ENCODE measurements at regions not wholly inside any gene's neighbourhood (a gene's known extent, or its start where the extent isn't known, plus 50 kb on each side); places are given as distances from the start of the nearest gene placed in this dataset.

DNA sequence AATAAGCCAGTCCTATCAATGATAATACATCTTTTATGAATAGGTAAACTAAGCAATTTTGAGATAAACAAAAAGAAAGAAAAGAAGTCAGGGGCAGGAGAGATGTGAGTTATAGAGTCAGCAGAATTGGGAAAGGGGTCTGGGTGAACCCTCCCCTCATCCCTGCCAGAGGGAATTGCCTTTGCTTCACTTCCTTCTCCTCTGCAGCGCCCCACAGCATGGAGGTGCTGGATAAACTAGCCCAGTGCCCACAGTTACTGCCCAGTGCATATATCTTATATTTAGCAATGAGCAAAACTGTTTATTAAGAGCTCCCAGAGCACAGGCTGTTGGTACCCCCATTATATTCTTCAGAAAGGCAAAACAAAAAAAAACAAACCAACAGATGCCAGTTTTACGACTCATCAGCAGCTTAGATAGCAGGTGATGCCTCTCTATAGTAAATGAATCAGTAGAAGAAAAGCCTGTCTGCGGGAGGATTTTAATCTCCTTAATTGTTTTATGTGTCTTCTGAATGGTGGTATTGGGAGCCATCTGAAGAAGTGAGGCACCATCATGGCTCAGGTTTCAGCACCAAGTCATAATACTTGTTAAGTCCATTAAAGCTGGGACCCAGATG, 419.2 kb downstream of the EPM2A start:
- TF ChIP-seq, protein P1, sequence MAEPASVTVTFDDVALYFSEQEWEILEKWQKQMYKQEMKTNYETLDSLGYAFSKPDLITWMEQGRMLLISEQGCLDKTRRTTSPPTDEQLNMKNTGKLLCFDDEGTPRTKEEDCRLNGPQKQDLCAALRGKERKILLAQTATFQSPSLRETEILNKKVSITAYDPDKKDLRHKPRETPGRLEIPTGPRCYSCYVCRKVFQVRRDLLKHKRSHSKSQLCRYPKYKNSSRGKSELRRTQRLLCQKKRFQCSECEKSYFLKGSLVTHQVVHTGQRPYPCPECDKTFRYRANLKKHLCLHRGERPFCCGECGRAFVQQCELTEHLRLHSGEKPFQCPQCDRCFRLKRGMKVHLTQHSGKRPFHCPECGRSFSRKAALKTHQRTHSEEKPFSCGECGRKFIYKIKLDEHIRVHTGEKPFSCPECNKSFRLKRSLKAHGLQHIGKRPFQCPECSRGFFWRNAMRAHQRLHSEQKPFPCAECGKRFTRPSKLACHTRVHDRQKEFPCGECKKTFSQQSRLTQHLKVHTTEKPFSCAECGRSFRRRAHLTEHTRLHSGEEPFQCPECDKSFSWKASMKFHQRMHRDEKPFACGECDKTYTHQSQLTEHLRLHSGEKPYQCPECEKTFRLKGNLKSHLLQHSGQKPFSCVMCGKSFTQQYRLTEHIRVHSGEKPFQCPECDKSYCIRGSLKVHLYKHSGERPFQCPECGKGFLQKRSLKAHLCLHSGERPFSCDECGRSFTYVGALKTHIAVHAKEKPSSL (CRISPR knock-in tag; conservative IDR thresholded peaks at IDR 0.05): no peak
- no peak for TF ChIP-seq NFYB (CRISPR knock-in tag; conservative IDR thresholded peaks at IDR 0.05; ENCODE audit: low read depth)
- Mint-ChIP-seq H3K9me3 (peaks cover 13% of the 10 kb centered on the region), H3K27me3 (ENCODE audit: low read depth) (peaks cover 3% of the 10 kb centered on the region; the same call in 1 of the 2 replicates), H3K4me3 (no peak overlapping the region), H3K36me3 (no peaks in the 10 kb centered on the region; the same call in 1 of the 2 replicates), H3K27ac (no peak overlapping the region), H3K4me1 (peaks cover 5% of the 10 kb centered on the region; the same call in 1 of the 2 replicates)
- DNase-seq (ENCODE audit: low spot score): no peak
- ChIA-PET CTCF (no interaction called here), POLR2A (no interaction called here)
- ATAC-seq: peak; percentile 52

DNA sequence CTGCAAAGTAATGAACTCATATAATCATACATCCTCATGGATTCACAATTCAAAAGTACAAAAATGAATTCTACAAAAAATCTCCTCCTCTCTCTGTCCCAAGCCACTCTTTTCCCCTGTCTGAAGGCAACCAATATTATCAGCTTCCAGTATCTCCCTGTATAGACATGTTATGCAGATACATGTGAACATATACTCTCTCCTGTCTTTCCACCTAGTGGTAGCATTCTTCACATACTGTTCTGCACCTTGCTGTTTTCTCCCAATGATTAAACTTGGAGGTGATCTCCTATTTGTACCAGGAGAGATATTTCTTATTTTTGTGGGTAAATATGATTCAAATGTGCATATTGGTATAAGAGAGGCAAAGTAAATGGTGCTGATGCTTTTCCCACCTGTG, 416.4 kb downstream of the EPM2A start:
- peaks cover 3% of the 10 kb centered on the region; the same call in 1 of the 2 replicates for H3K27me3 Mint-ChIP-seq (ENCODE audit: low read depth)
- ChIA-PET POLR2A (no interaction called here), CTCF (no interaction called here)
- DNase-seq (ENCODE audit: low spot score): no peak
- TF ChIP-seq, protein P2, sequence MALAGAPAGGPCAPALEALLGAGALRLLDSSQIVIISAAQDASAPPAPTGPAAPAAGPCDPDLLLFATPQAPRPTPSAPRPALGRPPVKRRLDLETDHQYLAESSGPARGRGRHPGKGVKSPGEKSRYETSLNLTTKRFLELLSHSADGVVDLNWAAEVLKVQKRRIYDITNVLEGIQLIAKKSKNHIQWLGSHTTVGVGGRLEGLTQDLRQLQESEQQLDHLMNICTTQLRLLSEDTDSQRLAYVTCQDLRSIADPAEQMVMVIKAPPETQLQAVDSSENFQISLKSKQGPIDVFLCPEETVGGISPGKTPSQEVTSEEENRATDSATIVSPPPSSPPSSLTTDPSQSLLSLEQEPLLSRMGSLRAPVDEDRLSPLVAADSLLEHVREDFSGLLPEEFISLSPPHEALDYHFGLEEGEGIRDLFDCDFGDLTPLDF (CRISPR knock-in tag; IDR thresholded peaks at IDR 0.05): no peak
- no peak overlapping the region for H3K4me3 Mint-ChIP-seq
- H3K4me1 Mint-ChIP-seq: peaks cover 5% of the 10 kb centered on the region; the same call in 1 of the 2 replicates
- H3K9me3 Mint-ChIP-seq: peaks cover 13% of the 10 kb centered on the region
- H3K36me3 Mint-ChIP-seq: no peaks in the 10 kb centered on the region; the same call in 1 of the 2 replicates
- no peak overlapping the region for H3K27ac Mint-ChIP-seq
- no peak for ATAC-seq

DNA sequence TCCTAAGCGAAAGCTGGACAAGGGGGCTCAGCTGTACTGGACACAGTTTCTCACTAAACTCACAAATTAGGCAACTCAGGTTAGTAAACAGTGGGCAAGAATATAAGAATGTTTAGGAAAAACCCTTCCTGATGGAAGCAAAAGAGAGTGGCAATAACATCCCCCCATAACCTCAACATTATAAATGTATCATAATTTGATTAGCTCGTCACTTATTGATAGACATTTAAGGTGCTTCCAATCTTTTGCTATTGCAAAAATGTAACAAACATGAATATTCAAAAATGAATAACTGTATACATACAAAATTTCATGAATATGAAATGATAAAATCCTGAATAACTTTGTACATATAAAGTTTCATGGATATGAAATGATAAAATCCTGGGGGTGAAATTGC, 415.7 kb downstream of the EPM2A start:
- Mint-ChIP-seq H3K9me3 (peaks cover 13% of the 10 kb centered on the region), H3K4me1 (peaks cover 5% of the 10 kb centered on the region; the same call in 1 of the 2 replicates), H3K36me3 (no peaks in the 10 kb centered on the region; the same call in 1 of the 2 replicates), H3K27ac (no peak overlapping the region), H3K4me3 (no peak overlapping the region), H3K27me3 (ENCODE audit: low read depth) (peaks cover 3% of the 10 kb centered on the region; the same call in 1 of the 2 replicates)
- ATAC-seq: no peak
- CTCF ChIA-PET: no interaction called here
- POLR2A ChIA-PET: no interaction called here
- DNase-seq (ENCODE audit: low spot score): no peak
- no peak for TF ChIP-seq ETV6 (CRISPR knock-in tag; IDR thresholded peaks at IDR 0.05)
- no peak for TF ChIP-seq ESRRA (CRISPR knock-in tag; IDR thresholded peaks at IDR 0.05; ENCODE audit: borderline replicate concordance)
- no peak for TF ChIP-seq SMAD4 (CRISPR knock-in tag; IDR thresholded peaks at IDR 0.05)
- no peak for TF ChIP-seq ZNF317 (CRISPR knock-in tag; IDR thresholded peaks at IDR 0.05; ENCODE audit: borderline replicate concordance, low read depth)
- no peak for TF ChIP-seq OVOL2 (CRISPR knock-in tag; IDR thresholded peaks at IDR 0.05; ENCODE audit: borderline replicate concordance)
- TF ChIP-seq, protein P3, sequence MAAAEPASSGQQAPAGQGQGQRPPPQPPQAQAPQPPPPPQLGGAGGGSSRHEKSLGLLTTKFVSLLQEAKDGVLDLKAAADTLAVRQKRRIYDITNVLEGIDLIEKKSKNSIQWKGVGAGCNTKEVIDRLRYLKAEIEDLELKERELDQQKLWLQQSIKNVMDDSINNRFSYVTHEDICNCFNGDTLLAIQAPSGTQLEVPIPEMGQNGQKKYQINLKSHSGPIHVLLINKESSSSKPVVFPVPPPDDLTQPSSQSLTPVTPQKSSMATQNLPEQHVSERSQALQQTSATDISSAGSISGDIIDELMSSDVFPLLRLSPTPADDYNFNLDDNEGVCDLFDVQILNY (CRISPR knock-in tag; IDR thresholded peaks at IDR 0.05): no peak
- TF ChIP-seq, protein P4, sequence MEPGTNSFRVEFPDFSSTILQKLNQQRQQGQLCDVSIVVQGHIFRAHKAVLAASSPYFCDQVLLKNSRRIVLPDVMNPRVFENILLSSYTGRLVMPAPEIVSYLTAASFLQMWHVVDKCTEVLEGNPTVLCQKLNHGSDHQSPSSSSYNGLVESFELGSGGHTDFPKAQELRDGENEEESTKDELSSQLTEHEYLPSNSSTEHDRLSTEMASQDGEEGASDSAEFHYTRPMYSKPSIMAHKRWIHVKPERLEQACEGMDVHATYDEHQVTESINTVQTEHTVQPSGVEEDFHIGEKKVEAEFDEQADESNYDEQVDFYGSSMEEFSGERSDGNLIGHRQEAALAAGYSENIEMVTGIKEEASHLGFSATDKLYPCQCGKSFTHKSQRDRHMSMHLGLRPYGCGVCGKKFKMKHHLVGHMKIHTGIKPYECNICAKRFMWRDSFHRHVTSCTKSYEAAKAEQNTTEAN (CRISPR knock-in tag; IDR thresholded peaks at IDR 0.05): no peak
- TF ChIP-seq TEAD1 (CRISPR knock-in tag; IDR thresholded peaks at IDR 0.05): no peak
- no peak for TF ChIP-seq FOXJ3 (CRISPR knock-in tag; IDR thresholded peaks at IDR 0.05; ENCODE audit: borderline replicate concordance)
- no peak for TF ChIP-seq ZNF423 (CRISPR knock-in tag; IDR thresholded peaks at IDR 0.05)
- TF ChIP-seq, protein P5, sequence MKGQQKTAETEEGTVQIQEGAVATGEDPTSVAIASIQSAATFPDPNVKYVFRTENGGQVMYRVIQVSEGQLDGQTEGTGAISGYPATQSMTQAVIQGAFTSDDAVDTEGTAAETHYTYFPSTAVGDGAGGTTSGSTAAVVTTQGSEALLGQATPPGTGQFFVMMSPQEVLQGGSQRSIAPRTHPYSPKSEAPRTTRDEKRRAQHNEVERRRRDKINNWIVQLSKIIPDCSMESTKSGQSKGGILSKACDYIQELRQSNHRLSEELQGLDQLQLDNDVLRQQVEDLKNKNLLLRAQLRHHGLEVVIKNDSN (CRISPR knock-in tag; IDR thresholded peaks at IDR 0.05): no peak
- TF ChIP-seq, protein P6, sequence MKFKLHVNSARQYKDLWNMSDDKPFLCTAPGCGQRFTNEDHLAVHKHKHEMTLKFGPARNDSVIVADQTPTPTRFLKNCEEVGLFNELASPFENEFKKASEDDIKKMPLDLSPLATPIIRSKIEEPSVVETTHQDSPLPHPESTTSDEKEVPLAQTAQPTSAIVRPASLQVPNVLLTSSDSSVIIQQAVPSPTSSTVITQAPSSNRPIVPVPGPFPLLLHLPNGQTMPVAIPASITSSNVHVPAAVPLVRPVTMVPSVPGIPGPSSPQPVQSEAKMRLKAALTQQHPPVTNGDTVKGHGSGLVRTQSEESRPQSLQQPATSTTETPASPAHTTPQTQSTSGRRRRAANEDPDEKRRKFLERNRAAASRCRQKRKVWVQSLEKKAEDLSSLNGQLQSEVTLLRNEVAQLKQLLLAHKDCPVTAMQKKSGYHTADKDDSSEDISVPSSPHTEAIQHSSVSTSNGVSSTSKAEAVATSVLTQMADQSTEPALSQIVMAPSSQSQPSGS (CRISPR knock-in tag; IDR thresholded peaks at IDR 0.05; ENCODE audit: borderline replicate concordance, low read depth): no peak
- TF ChIP-seq, protein P7, sequence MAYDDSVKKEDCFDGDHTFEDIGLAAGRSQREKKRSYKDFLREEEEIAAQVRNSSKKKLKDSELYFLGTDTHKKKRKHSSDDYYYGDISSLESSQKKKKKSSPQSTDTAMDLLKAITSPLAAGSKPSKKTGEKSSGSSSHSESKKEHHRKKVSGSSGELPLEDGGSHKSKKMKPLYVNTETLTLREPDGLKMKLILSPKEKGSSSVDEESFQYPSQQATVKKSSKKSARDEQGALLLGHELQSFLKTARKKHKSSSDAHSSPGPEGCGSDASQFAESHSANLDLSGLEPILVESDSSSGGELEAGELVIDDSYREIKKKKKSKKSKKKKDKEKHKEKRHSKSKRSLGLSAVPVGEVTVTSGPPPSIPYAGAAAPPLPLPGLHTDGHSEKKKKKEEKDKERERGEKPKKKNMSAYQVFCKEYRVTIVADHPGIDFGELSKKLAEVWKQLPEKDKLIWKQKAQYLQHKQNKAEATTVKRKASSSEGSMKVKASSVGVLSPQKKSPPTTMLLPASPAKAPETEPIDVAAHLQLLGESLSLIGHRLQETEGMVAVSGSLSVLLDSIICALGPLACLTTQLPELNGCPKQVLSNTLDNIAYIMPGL (CRISPR knock-in tag; IDR thresholded peaks at IDR 0.05): no peak
- TF ChIP-seq, protein P8, sequence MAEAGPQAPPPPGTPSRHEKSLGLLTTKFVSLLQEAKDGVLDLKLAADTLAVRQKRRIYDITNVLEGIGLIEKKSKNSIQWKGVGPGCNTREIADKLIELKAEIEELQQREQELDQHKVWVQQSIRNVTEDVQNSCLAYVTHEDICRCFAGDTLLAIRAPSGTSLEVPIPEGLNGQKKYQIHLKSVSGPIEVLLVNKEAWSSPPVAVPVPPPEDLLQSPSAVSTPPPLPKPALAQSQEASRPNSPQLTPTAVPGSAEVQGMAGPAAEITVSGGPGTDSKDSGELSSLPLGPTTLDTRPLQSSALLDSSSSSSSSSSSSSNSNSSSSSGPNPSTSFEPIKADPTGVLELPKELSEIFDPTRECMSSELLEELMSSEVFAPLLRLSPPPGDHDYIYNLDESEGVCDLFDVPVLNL (CRISPR knock-in tag; IDR thresholded peaks at IDR 0.05; ENCODE audit: borderline replicate concordance, low read depth): no peak
- no peak for TF ChIP-seq RORB (CRISPR knock-in tag; IDR thresholded peaks at IDR 0.05)
- TF ChIP-seq, protein P9, sequence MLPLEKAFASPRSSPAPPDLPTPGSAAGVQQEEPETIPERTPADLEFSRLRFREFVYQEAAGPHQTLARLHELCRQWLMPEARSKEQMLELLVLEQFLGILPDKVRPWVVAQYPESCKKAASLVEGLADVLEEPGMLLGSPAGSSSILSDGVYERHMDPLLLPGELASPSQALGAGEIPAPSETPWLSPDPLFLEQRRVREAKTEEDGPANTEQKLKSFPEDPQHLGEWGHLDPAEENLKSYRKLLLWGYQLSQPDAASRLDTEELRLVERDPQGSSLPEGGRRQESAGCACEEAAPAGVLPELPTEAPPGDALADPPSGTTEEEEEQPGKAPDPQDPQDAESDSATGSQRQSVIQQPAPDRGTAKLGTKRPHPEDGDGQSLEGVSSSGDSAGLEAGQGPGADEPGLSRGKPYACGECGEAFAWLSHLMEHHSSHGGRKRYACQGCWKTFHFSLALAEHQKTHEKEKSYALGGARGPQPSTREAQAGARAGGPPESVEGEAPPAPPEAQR (CRISPR knock-in tag; IDR thresholded peaks at IDR 0.05): no peak

Data from WTC11 (cell line).